ENCODE measurements at regions not wholly inside any gene's neighbourhood (a gene's known extent, or its start where the extent isn't known, plus 50 kb on each side); places are given as distances from the start of the nearest gene placed in this dataset.

- DNase-seq (ENCODE audit: low read depth): no peak
Measured at GRCh38 chr2:45212953-45213635, 203.8 kb upstream of the SIX2 start.

DNA sequence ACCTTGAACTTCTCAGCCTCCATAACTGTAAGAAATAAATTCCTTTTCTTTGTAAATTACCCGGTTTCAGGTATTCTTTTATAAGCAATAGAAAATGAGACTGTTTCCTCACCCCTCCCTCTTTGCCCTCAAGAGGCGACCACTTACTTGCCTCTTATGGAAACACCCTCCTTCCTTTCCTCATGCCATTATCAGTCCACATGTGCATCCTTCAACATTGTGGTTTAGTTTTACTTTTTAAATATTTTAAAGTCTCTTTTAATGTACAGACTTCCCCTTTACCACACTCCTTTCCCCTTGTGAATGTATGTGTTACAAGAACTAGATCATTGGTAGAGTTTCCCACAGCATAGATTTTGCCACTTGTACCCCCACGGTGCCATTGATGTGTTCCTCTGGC, 202.4 kb upstream of the SIX2 start:
- DNase-seq (ENCODE audit: low read depth): no peak

DNA sequence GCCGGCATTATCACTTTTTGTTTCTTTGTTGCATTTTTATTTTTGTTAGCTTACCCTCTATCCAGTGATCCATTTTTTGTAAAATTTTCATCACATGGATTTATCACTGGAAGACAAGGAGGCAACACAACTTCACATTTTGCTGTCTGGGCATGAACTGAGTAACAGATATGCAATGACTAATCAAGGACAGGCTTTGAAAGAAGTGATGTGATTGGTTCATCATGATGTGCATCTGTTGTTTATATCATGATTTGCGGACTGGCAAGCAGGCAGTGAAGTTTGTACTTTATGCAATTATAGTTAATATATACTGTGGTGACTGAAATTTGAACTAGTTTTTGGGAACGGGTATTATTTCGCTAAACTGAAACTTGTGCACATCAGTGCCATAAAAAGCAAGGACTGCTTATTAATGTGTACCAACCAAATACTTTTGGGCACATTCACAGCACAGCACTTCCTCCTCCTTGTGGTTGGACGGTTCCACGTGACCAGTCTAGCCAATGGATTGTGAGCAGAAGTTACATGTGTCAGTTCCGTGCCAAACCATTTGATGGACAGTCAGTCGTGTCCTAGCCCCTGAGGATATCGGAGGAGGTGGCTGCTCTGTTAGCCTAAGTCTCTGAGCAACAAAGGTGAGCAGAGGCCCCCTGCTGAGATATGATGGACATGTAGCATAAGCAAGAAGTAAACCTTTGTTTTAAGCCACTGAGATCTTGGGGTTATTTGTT, 201.4 kb upstream of the SIX2 start:
- DNase-seq (ENCODE audit: low read depth): no peak

GRCh38 chr2:45209875-45210274, 200.6 kb upstream of the SIX2 start:
- no peak for DNase-seq (ENCODE audit: low read depth)

DNA sequence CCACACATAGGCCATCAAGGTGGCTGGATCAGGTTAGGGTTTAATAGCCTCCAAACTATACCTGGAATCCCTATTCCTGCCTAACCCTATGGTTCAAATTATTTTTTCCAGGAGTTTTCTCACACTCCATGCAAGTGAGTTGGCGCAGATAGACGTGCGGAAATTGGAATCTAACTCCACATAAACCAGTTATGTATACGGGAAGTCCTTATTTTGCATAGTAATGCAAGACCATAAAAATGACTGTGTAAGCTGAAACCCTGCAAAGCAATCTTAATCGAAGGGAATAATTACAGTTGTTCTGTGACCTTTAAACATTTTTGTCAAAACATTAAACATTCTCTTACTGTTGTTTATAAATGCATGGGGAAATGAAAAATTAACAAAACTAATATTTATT, 200.1 kb upstream of the SIX2 start:
- no peak for DNase-seq (ENCODE audit: low read depth)

DNA sequence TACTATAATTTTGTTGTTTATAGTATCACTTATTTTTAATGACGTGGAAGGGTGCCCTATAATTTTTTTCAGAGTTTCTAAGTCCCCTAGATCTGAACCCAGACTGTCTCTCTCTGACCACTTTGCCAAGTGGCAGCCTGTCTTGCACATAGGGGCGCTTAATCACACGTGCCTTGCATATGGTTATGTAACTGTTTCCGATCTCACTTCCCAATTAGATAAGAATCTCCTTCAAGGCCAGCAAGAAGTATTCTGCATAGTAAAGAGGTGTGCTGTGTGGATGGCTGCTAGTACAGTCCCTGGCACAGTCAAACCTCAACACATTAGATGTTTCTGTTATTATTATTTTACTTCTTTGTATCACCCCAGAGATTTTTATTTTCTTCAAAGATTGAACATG, 197.8 kb upstream of the SIX2 start:
- DNase-seq (ENCODE audit: low read depth): no peak

DNA sequence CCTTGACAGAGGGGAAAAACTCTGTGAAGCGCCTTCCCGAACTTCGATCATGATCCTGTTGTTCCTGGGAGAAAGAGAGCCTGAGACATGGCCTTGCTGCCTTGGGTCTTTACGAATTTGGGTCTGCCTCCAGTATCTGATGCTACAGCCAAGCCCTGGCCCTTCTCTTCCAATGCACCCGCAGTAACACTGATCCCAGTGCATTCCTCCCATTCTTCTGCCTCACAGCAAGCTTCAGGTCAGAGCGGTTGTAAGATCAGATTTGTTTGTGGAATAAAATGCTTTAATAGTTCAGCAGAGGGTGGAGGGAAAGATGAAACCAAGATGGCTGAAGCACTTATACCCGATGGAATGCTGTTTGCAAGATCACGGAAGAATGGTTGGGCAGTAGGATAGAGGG, 196.7 kb upstream of the SIX2 start:
- no peak for DNase-seq (ENCODE audit: low read depth)

GRCh38 chr2:45205480-45205879, 196.2 kb upstream of the SIX2 start:
- no peak for DNase-seq (ENCODE audit: low read depth)

DNA sequence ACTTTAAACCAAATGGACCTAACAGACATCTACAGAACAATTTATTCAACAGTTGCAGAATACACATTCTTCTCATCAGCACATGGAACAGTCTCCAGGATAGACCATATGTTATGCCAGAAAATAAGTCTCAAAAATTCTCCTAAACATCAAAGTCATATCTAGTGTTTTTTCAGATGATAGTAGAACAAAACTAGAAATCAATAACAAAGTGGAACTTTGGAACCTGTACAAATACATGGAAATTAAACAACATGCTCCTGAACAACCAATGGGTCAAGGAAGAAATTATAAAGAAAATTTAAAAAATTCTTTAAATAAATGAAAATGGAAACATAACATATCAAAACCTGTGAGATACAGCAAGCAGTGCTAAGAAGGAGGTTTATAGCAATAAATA, 194.1 kb upstream of the SIX2 start:
- no peak for DNase-seq (ENCODE audit: low read depth)

DNA sequence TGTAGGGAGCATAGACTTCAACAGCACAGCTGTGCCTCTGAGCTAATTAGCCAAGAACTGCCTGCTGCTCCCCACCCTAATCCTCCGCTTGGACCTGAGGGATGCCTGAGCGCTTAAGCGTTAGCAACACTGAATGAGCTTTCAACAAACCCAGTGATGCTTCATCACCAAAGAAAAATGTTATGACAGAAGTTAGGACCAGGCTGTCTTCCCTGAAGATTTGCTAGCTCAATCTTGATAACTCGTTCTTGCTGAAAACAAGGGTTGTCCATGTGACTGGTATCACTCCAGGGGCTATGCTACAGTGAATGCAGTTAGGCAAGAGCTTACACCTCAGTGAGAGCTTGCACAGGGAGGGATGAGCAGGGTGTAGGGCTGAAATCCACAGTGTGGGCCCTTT, 190.7 kb upstream of the SIX2 start:
- no peak for DNase-seq (ENCODE audit: low read depth)

GRCh38 chr2:45195916-45196315, 186.7 kb upstream of the SIX2 start:
- DNase-seq (ENCODE audit: low read depth): no peak

- no peak for DNase-seq (ENCODE audit: low read depth)
Measured at GRCh38 chr2:45194596-45194995, 185.3 kb upstream of the SIX2 start.

GRCh38 chr2:45193581-45193980, 184.3 kb upstream of the SIX2 start:
- DNase-seq (ENCODE audit: low read depth): no peak

DNA sequence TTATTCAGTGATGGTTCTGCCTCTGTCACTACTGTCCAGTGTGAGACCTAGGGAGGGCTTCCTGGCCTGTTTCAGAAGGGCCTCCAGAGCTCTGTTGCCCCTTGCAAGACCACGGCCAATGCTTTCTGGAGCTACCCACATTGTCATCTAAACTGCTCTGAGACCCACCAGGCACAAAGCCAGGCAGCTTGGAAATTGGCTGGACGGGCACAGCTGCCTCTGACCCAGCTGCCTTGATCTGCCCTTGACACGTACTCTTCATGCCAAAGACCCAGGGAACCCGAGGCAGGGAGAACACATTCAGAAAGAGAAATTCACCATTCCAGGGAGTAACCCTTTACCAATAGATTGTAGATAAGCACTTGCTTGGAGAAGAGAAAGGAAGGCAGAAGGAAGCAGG, 183.7 kb upstream of the SIX2 start:
- DNase-seq (ENCODE audit: low read depth): no peak

DNA sequence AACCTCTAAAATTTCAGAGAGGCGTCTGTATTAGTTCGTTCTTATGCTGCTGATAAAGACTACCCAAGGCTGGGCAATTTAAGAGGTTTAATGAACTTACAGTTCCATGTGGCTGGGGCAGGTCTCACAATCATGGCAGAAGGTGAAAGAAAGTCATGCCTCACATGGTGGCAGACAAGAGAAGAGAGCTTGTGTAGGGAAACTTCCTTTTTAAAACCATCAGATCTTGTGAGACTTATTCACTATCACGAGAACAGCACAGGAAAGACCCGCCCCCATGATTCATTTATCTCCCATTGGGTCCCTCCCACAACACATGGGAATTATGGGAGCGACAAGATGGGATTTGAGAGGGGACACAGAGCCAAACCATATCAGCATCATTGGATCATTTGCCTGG, 183.2 kb upstream of the SIX2 start:
- no peak for DNase-seq (ENCODE audit: low read depth)

DNA sequence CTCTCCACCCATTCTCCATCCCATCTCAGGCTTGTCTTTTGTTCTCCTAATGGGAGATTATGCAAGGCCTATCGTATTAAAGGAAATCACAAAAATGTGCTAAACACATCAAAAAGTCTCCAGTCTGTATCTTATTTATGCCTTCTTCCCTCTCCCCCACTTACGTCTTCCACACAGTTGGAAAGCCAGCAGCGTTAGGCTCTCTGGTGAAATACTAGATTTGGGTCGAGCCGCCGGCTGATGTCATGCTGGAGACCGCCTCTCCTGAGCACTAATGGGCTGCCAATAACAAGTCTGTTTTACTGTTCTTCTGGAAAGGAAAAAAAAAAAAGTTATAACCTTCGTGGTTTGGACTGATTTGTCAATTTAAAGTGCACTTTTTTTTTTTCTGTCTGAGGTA, 182.7 kb upstream of the SIX2 start:
- DNase-seq (ENCODE audit: low read depth): no peak

- no peak for DNase-seq (ENCODE audit: low read depth)
Measured at GRCh38 chr2:45191146-45191863, 182.1 kb upstream of the SIX2 start.

- DNase-seq (ENCODE audit: low read depth): no peak
Measured at GRCh38 chr2:45190481-45190942, 181.3 kb upstream of the SIX2 start.

GRCh38 chr2:45184606-45185005, 175.4 kb upstream of the SIX2 start:
- DNase-seq (ENCODE audit: low read depth): no peak

GRCh38 chr2:45182667-45183295, 173.5 kb upstream of the SIX2 start:
- DNase-seq (ENCODE audit: low read depth): peak; percentile 82

- DNase-seq (ENCODE audit: low read depth): no peak
Measured at GRCh38 chr2:45180779-45181178, 171.5 kb upstream of the SIX2 start.

GRCh38 chr2:45180033-45180746, 170.9 kb upstream of the SIX2 start:
- no peak for DNase-seq (ENCODE audit: low read depth)

Measured in stromal cell of bone marrow (primary cell).